ACC112 (cell line): ENCODE measurements at regions not wholly inside any gene's neighbourhood (a gene's known extent, or its start where the extent isn't known, plus 50 kb on each side); places are given as distances from the start of the nearest gene placed in this dataset.
A peak's percentile ranks its signal among the peaks of the same experiment; 100 is the strongest.

ENCODE experiments used
- H2AFZ ChIP-seq: fragments of 200-600 bp; sonication (generic); one replicate; pipeline ENCODE4 v1.6.0; 2017; ENCODE audit warnings: antibody characterized with exemption, low read length; ENCODE audit not compliant: unreplicated experiment
- H3K27ac ChIP-seq: fragments of 200-600 bp; sonication (generic); 2 replicates; pipeline ENCODE4 v1.5.1; 2014; ENCODE audit warnings: low read depth, mild to moderate bottlenecking, antibody characterized with exemption, low read length, moderate library complexity
- H3K27me3 ChIP-seq: fragments of 200-600 bp; sonication (generic); 2 replicates; pipeline ENCODE4 v1.6.1; 2014; ENCODE audit warnings: mild to moderate bottlenecking, antibody characterized with exemption, low read length, moderate library complexity, mixed read lengths; ENCODE audit not compliant: insufficient read depth
- H3K36me3 ChIP-seq: fragments of 200-600 bp; sonication (generic); 2 replicates; pipeline ENCODE4 v1.6.1; 2016; ENCODE audit warnings: mild to moderate bottlenecking, antibody characterized with exemption, low read length, moderate library complexity, mixed read lengths; ENCODE audit not compliant: insufficient read depth
- H3K4me1 ChIP-seq: fragments of 200-600 bp; sonication (generic); one replicate; pipeline ENCODE4 v1.6.1; 2016; ENCODE audit warnings: low read length, mixed read lengths; ENCODE audit not compliant: insufficient read depth, unreplicated experiment, control insufficient read depth
- H3K4me3 ChIP-seq: fragments of 200-600 bp; sonication (generic); 2 replicates; pipeline ENCODE4 v1.5.1; 2014; ENCODE audit warnings: mild to moderate bottlenecking, low read depth, low read length
- H3K79me2 ChIP-seq: fragments of 200-600 bp; sonication (generic); one replicate; pipeline ENCODE4 v1.6.0; 2016; ENCODE audit warnings: low read length; ENCODE audit not compliant: control insufficient read depth, unreplicated experiment, insufficient read depth

DNA sequence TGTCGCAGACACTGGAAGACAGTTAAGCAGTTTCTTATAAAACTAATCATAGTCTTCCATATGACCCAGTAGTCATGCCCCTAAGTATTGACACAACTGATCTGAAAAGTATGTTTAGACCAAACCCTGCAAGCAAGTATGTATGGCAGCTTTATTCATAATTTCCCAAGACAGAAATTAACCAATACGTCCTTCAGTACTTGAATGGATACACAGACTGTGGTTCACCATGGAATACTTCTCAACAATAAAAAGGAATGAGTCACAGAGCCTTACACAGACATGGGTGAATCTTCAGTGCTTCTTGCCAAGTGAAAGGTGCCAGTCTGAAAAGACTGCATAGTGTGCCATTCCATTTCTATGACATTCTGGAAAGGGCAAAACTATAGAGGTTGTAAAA lies 50.2 kb upstream of the AKR1E2 start:
- peaks cover 42% of the 10 kb centered on the region for H3K4me1 ChIP-seq
- H3K27ac ChIP-seq: peak overlapping the region; percentile 66
- no peak overlapping the region for H3K4me3 ChIP-seq

DNA sequence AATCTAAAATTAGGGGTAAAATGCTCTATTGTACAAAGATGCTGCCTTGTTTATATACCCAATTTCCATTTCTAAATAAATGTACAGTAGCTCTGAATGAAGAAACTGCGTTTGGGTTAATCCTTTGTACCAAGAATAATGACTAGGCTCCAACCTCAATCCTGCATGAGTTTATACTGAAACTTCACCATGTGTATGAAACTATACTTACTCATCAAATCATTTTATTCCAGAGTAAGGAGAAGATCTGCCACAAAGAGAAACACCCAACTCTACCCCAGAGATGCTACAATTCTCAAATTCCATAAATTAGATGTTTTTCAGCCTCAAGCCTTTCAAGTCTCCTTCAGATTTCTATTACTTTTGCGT lies 53.8 kb upstream of the AKR1E2 start:
- Histone ChIP-seq H3K4me3 (peak overlapping the region; percentile 14; the same call in 1 of the 2 replicates), H2AFZ (peak overlapping the region; percentile 40), H3K27ac (peak overlapping the region; percentile 99), H3K4me1 (peaks cover 48% of the 10 kb centered on the region), H3K27me3 (no peaks in the 10 kb centered on the region), H3K36me3 (no peaks in the 10 kb centered on the region), H3K79me2 (no peaks in the 10 kb centered on the region)

More for the DNA sequence above, 50.2 kb upstream of the AKR1E2 start:
- no peaks in the 10 kb centered on the region for H3K79me2 ChIP-seq
- no peaks in the 10 kb centered on the region for H3K27me3 ChIP-seq
- H2AFZ ChIP-seq: no peak overlapping the region
- no peaks in the 10 kb centered on the region for H3K36me3 ChIP-seq

- H2AFZ ChIP-seq: peak overlapping the region; percentile 40
- H3K36me3 ChIP-seq: no peaks in the 10 kb centered on the region
- no peaks in the 10 kb centered on the region for H3K27me3 ChIP-seq
- peak overlapping the region; percentile 14; the same call in 1 of the 2 replicates for H3K4me3 ChIP-seq
- peaks cover 51% of the 10 kb centered on the region for H3K4me1 ChIP-seq
- no peaks in the 10 kb centered on the region for H3K79me2 ChIP-seq
- peak overlapping the region; percentile 99 for H3K27ac ChIP-seq
These were observed 54.3 kb upstream of the AKR1E2 start for GRCh38 chr10:4771554-4772201.

GRCh38 chr10:4770801-4771553 lies 55.0 kb upstream of the AKR1E2 start:
- peak overlapping the region; percentile 99 for H3K27ac ChIP-seq
- no peak overlapping the region for H2AFZ ChIP-seq
- no peaks in the 10 kb centered on the region for H3K36me3 ChIP-seq
- no peaks in the 10 kb centered on the region for H3K79me2 ChIP-seq
- H3K4me3 ChIP-seq: peak overlapping the region; percentile 56
- peaks cover 57% of the 10 kb centered on the region for H3K4me1 ChIP-seq
- no peaks in the 10 kb centered on the region for H3K27me3 ChIP-seq

- H3K4me1 ChIP-seq: peaks cover 74% of the 10 kb centered on the region
- no peak overlapping the region for H3K4me3 ChIP-seq
- H3K27me3 ChIP-seq: no peaks in the 10 kb centered on the region
- H2AFZ ChIP-seq: peak overlapping the region; percentile 86
- peak overlapping the region; percentile 74 for H3K27ac ChIP-seq
- no peaks in the 10 kb centered on the region for H3K36me3 ChIP-seq
- H3K79me2 ChIP-seq: no peaks in the 10 kb centered on the region
These were observed 57.6 kb upstream of the AKR1E2 start for GRCh38 chr10:4768416-4768815.

GRCh38 chr10:4767033-4767814 lies 58.8 kb upstream of the AKR1E2 start:
- Histone ChIP-seq H3K27ac (peak overlapping the region; percentile 74), H3K4me3 (no peak overlapping the region)

GRCh38 chr10:4766454-4766853 lies 59.6 kb upstream of the AKR1E2 start:
- H3K27ac ChIP-seq: peak overlapping the region; percentile 49
- H3K4me3 ChIP-seq: no peak overlapping the region
- H2AFZ ChIP-seq: peak overlapping the region; percentile 28
- H3K79me2 ChIP-seq: no peaks in the 10 kb centered on the region
- H3K4me1 ChIP-seq: peaks cover 67% of the 10 kb centered on the region
- H3K27me3 ChIP-seq: no peaks in the 10 kb centered on the region
- no peaks in the 10 kb centered on the region for H3K36me3 ChIP-seq

More at GRCh38 chr10:4767033-4767814, 58.8 kb upstream of the AKR1E2 start:
- H3K4me1 ChIP-seq: peaks cover 75% of the 10 kb centered on the region
- no peaks in the 10 kb centered on the region for H3K27me3 ChIP-seq
- H3K36me3 ChIP-seq: no peaks in the 10 kb centered on the region
- peak overlapping the region; percentile 86 for H2AFZ ChIP-seq
- H3K79me2 ChIP-seq: no peaks in the 10 kb centered on the region

DNA sequence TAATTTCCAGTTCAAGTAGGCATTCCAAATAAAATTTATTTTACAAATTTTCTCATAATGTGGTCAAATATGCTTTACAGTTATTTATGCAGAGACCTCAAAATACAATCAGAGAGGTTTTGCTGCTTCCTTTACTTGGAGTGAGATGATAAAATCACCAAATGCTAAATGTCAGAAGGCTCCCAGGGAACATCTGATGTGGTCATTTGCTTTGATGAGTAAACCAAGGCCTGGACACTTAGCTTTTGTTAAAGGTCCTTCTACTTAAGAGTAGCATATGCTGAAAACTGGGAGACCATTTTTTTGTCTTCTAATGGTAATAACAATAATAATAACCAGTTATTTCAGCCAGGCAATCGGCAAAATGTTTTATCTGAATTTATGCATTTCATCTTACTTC lies 60.6 kb upstream of the AKR1E2 start:
- Histone ChIP-seq H3K36me3 (no peaks in the 10 kb centered on the region), H3K27me3 (no peaks in the 10 kb centered on the region), H3K79me2 (no peaks in the 10 kb centered on the region), H3K4me3 (no peak overlapping the region), H2AFZ (peak overlapping the region; percentile 47), H3K4me1 (peaks cover 62% of the 10 kb centered on the region), H3K27ac (peak overlapping the region; percentile 67)

DNA sequence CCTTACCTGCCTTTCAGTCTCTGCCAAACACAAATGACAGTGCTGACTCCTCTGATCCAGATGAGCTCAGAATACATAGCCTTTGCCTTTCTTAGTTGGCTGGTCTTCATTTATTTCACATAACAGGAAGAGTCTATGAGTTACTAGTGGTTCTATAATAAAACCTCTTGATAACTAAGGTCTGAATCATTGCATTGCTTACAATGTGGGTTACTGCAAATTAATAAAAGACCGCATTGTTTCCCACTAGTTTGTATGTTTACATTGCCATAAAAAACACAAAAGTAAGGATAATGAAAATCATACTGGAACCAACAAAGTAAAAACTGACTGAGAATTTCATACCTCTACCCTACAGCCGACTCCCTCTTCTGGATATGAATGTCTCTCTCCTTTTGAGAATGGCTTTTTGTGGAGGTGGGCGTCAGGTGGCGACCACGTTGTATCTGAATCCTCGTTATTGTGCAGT lies 62.0 kb upstream of the AKR1E2 start:
- Histone ChIP-seq H3K79me2 (no peaks in the 10 kb centered on the region), H3K4me1 (peaks cover 54% of the 10 kb centered on the region), H3K36me3 (no peaks in the 10 kb centered on the region), H3K27ac (peak overlapping the region; percentile 67), H3K4me3 (peak overlapping the region; percentile 26), H2AFZ (peak overlapping the region; percentile 47), H3K27me3 (no peaks in the 10 kb centered on the region)

DNA sequence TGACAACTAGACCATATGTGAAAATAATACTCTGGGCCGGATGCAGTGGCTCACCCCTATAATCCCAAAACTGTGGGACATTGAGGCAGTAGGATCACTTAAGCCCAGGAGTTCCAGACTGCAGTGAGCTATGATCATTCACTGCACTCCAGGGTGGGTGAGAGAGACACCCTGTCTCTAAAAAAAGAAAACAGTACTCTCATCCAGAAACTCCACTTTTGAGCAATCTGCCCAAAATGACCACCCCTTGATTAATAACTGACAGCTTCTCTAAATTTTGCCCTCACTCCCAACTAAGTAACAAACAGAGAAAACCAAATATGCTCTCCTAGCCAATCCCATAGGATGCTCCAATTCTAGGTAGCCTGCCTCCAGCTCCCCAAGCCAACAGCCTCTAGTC lies 62.5 kb upstream of the AKR1E2 start:
- Histone ChIP-seq H3K79me2 (no peaks in the 10 kb centered on the region), H3K4me3 (peak overlapping the region; percentile 26), H3K4me1 (peaks cover 54% of the 10 kb centered on the region), H3K27ac (peak overlapping the region; percentile 67), H2AFZ (peak overlapping the region; percentile 47), H3K27me3 (no peaks in the 10 kb centered on the region), H3K36me3 (no peaks in the 10 kb centered on the region)
